ENCODE measurements at regions not wholly inside any gene's neighbourhood (a gene's known extent, or its start where the extent isn't known, plus 50 kb on each side); places are given as distances from the start of the nearest gene placed in this dataset.

DNA sequence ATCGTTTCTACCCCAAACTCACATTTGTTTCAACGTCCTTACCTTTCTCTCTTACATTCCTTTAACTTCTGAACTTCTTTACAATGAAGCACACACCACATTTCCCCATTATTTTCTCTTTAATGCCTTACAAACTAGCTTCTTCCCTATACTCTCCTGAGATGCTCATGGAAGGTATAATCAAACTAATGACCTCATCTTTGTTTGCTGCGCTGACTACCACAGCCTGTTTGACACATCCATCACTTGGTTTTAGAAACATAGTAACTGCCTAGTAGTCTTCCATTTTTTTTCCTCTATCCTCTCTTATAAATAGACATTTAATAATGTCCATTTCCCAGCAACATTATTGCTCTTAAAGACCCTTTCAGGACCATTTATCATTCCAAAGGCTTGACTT is 230.5 kb upstream of the LRTM1 start:
- no TSS peak for BruUV-seq (replicated peaks)

DNA sequence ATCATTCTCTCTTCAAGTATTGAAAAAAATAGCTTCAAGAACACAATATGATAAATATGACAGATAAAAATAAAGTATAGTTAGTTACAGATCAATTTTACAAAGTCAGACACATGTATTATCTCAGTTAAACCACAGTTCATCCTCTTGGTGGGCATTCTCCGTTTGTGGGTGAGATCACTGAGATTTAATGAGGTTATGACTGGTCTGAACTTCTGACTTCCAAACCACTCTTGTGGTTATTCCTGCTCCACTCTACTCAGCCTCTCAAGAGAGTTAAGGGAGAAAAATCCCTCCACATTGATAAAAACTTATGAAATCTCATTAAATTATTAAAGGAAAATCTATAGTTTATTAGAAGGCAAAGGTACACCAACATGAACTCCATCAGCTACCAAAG is 229.9 kb upstream of the LRTM1 start:
- H4K20me1 ChIP-seq (ENCODE audit: control insufficient read depth, insufficient read depth): no peaks in the 10 kb centered on the region
- DNase-seq (ENCODE audit: low read depth, low spot score) (no peak), ATAC-seq (no peak), FAIRE-seq (no peak)
- H3K4me2 ChIP-seq (ENCODE audit: control insufficient read depth, insufficient read depth): no peak overlapping the region
- H3K36me3 ChIP-seq (ENCODE audit: control insufficient read depth in 2 of 2, insufficient read depth in 2 of 2, low read length in 1 of 2): no peaks in the 10 kb centered on the region
- peaks cover 0 to under 1% of the 10 kb centered on the region in 2 experiments; a peak in 1 of 4 replicates for H3K27me3 ChIP-seq (replicated peaks in 1 of 2; ENCODE audit: control insufficient read depth in 2 of 2, insufficient read depth in 2 of 2, low read length in 1 of 2)
- H3K4me1 ChIP-seq (ENCODE audit: control insufficient read depth, insufficient read depth, low read length): no peaks in the 10 kb centered on the region
- CTCF ChIA-PET: no interaction called here
- H2AFZ ChIP-seq (ENCODE audit: control insufficient read depth, low read depth, low read length): no peak overlapping the region
- RAD21 ChIA-PET (ENCODE audit: unreplicated experiment): no interaction called here
- H3K9me3 ChIP-seq (replicated peaks; ENCODE audit: control insufficient read depth, insufficient read depth, low read length): no peaks in the 10 kb centered on the region
- 7% methylated on average over 1 of the region's 1 CpG for WGBS (ENCODE audit: insufficient coverage, insufficient replicate concordance, low lambda C conversion rate, missing lambda C conversion rate)
- no peak overlapping the region for H3K4me3 ChIP-seq
- H3K79me2 ChIP-seq (ENCODE audit: control insufficient read depth, insufficient read depth, low read length): no peaks in the 10 kb centered on the region
- intact Hi-C loops (cut with micrococcal nuclease; ENCODE audit: unreplicated experiment): no loop called here
- SMC1A ChIA-PET (ENCODE audit: uncharacterized antibody, unreplicated experiment): no interaction called here
- no TSS peak for BruUV-seq (replicated peaks)
- in situ Hi-C loops (cut with MboI): no loop called here
- no peak overlapping the region for H3K9ac ChIP-seq (ENCODE audit: control insufficient read depth, insufficient read depth, low read length)
- H3K27ac ChIP-seq (ENCODE audit: control insufficient read depth, insufficient read depth): no peak overlapping the region
- no peak for TF ChIP-seq SUPT20H (IDR thresholded peaks at IDR 0.05; ENCODE audit: borderline replicate concordance, control insufficient read depth, low read depth, low read length)
- POLR2A ChIA-PET: no interaction called here

More for the DNA sequence above, 230.5 kb upstream of the LRTM1 start:
- H3K27ac ChIP-seq (ENCODE audit: control insufficient read depth, insufficient read depth): no peak overlapping the region
- no peaks in the 10 kb centered on the region for H3K4me1 ChIP-seq (ENCODE audit: control insufficient read depth, insufficient read depth, low read length)
- in situ Hi-C loops (cut with MboI): no loop called here
- no peak for FAIRE-seq
- 32% methylated on average over 3 of the region's 3 CpGs for WGBS (ENCODE audit: insufficient coverage, insufficient replicate concordance, low lambda C conversion rate, missing lambda C conversion rate)
- H3K9ac ChIP-seq (ENCODE audit: control insufficient read depth, insufficient read depth, low read length): no peak overlapping the region
- ChIA-PET POLR2A (no interaction called here), SMC1A (ENCODE audit: uncharacterized antibody, unreplicated experiment) (no interaction called here), RAD21 (ENCODE audit: unreplicated experiment) (no interaction called here), CTCF (no interaction called here)
- no peaks in the 10 kb centered on the region for H3K9me3 ChIP-seq (replicated peaks; ENCODE audit: control insufficient read depth, insufficient read depth, low read length)
- DNase-seq (ENCODE audit: low read depth, low spot score): no peak
- H3K4me3 ChIP-seq: no peak overlapping the region
- H2AFZ ChIP-seq (ENCODE audit: control insufficient read depth, low read depth, low read length): no peak overlapping the region
- H3K36me3 ChIP-seq (ENCODE audit: control insufficient read depth in 2 of 2, insufficient read depth in 2 of 2, low read length in 1 of 2): no peaks in the 10 kb centered on the region
- no peaks in the 10 kb centered on the region for H4K20me1 ChIP-seq (ENCODE audit: control insufficient read depth, insufficient read depth)
- intact Hi-C loops (cut with micrococcal nuclease; ENCODE audit: unreplicated experiment): no loop called here
- no peak for ATAC-seq
- no peaks in the 10 kb centered on the region for H3K79me2 ChIP-seq (ENCODE audit: control insufficient read depth, insufficient read depth, low read length)
- TF ChIP-seq HCFC1 (IDR thresholded peaks at IDR 0.05; ENCODE audit: low read length): no peak
- no peak for TF ChIP-seq MEF2B (IDR thresholded peaks at IDR 0.05; ENCODE audit: partially characterized antibody, poor library complexity, severe bottlenecking)
- TF ChIP-seq NRF1 (conservative IDR thresholded peaks at IDR 0.05; ENCODE audit: low read depth, low read length): no peak
- no peak for TF ChIP-seq KLF5 (IDR thresholded peaks at IDR 0.05; ENCODE audit: partially characterized antibody)
- no peak for TF ChIP-seq PAX5 (IDR thresholded peaks at IDR 0.05; ENCODE audit: borderline replicate concordance, low read depth, low read length)
- no peak for TF ChIP-seq POU2F2 (IDR thresholded peaks at IDR 0.05; ENCODE audit: borderline replicate concordance, low read depth, low read length)
- no peak for TF ChIP-seq BHLHE40 (IDR thresholded peaks at IDR 0.05; ENCODE audit: borderline replicate concordance in 1 of 2, low read depth in 2 of 2, low read length in 1 of 2)
- no peak for TF ChIP-seq HDAC6 (IDR thresholded peaks at IDR 0.05; ENCODE audit: unreplicated experiment)
- no peak for TF ChIP-seq GATAD2B (conservative IDR thresholded peaks at IDR 0.05; ENCODE audit: low read depth)
- no peak for TF ChIP-seq EGR1 (IDR thresholded peaks at IDR 0.05; ENCODE audit: borderline replicate concordance in 1 of 2, low read depth in 2 of 2, low read length in 2 of 2)
- TF ChIP-seq TAF1 (IDR thresholded peaks at IDR 0.05; ENCODE audit: borderline replicate concordance, low read depth, low read length): no peak
- TF ChIP-seq ZNF274 (IDR thresholded peaks at IDR 0.05; ENCODE audit: insufficient read depth, insufficient read length): no peak
- TF ChIP-seq ZNF24 (IDR thresholded peaks at IDR 0.05): no peak
- H3K4me2 ChIP-seq (ENCODE audit: control insufficient read depth, insufficient read depth): no peak overlapping the region
- H3K27me3 ChIP-seq (replicated peaks in 1 of 2; ENCODE audit: control insufficient read depth in 2 of 2, insufficient read depth in 2 of 2, low read length in 1 of 2): no peaks in the 10 kb centered on the region; a peak in 1 of 4 replicates

Measured in GM12878 (cell line).